ENCODE measurements at regions not wholly inside any gene's neighbourhood (a gene's known extent, or its start where the extent isn't known, plus 50 kb on each side); places are given as distances from the start of the nearest gene placed in this dataset.

DNA sequence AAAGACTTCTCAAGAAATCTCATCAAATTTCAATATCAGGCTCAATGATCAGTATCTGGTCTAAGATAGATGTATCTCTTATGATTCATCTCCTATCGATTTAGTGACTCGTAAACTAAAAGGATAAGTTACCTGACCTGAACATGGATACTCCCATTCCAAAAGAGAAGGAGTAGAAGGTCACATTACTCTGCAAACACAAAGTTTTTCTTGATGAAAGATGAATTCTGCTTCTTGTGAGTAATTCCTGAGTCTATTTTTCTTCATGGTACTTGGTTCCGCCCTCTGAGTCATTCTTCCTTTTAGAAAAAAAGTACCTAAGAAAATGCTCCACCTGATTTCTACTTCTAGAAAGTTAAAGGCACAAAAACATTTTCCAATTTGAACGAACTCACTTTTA is 223.1 kb upstream of the SLIT2 start:
- no peak for TF ChIP-seq CTCF (IDR thresholded peaks at IDR 0.05; ENCODE audit: unreplicated experiment in 3 of 3)
- Mint-ChIP-seq H3K9me3 (peaks cover 2% of the 10 kb centered on the region), H3K4me1 (no peaks in the 10 kb centered on the region), H3K4me3 (no peak overlapping the region), H3K27ac (no peak overlapping the region), H3K36me3 (ENCODE audit: low read depth) (no peaks in the 10 kb centered on the region), H3K27me3 (ENCODE audit: low read depth) (no peaks in the 10 kb centered on the region)

DNA sequence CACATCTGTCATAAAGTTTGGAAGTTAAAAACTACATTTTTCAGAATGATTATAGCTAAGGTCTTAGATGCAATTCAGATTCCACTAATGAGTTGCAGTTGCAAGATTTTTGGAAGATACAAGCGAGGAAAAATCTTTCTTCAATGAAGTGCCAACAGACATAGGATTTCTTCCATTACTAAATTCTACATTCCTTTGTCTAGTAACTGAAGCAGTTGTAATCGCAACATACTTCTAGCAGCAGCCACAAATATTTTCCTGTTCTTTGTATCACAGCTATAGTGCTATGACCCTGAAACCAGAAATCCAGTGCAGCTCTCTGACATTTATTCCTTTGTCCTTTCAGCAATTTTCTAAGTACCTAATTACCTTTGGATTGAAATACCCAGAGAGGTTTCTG is 225.2 kb upstream of the SLIT2 start:
- H3K4me3 Mint-ChIP-seq = no peak overlapping the region
- H3K36me3 Mint-ChIP-seq (ENCODE audit: low read depth) = no peaks in the 10 kb centered on the region
- no peaks in the 10 kb centered on the region for H3K27me3 Mint-ChIP-seq (ENCODE audit: low read depth)
- H3K27ac Mint-ChIP-seq = no peak overlapping the region
- peaks cover 2% of the 10 kb centered on the region for H3K9me3 Mint-ChIP-seq
- no peak for TF ChIP-seq CTCF (IDR thresholded peaks at IDR 0.05; ENCODE audit: unreplicated experiment in 3 of 3)
- no peaks in the 10 kb centered on the region for H3K4me1 Mint-ChIP-seq

DNA sequence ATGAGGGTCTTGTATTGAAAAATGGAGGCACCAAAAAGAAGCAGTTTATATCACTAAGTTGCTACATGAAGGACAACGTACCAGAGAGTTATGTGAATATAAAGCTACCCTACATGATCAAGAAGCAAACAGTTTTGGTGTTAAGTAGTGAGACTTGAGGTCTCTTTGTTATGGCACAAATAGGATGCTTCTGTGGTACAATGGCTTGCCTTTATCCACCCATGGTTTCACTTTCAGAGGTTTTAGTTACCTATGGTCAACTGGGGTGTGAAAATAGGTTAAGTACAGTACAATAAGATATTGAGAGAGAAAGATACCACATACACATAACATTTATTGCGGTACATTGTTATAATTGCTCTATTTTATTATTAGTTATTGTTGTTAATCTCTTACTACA is 229.2 kb upstream of the SLIT2 start:
- Mint-ChIP-seq H3K36me3 (ENCODE audit: low read depth) (no peaks in the 10 kb centered on the region), H3K4me1 (peaks cover 8% of the 10 kb centered on the region), H3K9me3 (no peaks in the 10 kb centered on the region), H3K4me3 (no peak overlapping the region), H3K27me3 (ENCODE audit: low read depth) (no peaks in the 10 kb centered on the region), H3K27ac (no peak overlapping the region)
- no peak for TF ChIP-seq CTCF (IDR thresholded peaks at IDR 0.05; ENCODE audit: unreplicated experiment in 3 of 3)

DNA sequence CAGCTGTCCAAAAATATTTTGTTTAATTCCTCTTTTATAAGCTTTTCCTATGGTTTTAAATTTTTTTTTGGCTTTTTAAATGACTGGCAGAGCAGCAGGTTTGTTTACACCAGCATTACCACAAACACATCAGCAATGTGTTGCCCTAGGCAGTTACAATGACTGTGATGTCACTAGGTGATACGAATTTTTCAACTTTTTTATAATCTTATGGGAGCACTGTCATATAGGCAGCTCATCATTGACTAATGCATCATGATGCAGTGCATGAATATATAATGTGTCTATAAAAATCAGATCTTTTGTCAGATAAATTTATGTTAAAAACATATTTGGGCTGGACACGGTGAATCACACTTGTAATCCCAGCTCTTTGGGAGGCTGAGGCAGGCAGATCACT is 231.6 kb upstream of the SLIT2 start:
- H3K36me3 Mint-ChIP-seq (ENCODE audit: low read depth) = no peaks in the 10 kb centered on the region
- no peaks in the 10 kb centered on the region for H3K9me3 Mint-ChIP-seq
- H3K4me1 Mint-ChIP-seq = peaks cover 25% of the 10 kb centered on the region
- no peak overlapping the region for H3K27ac Mint-ChIP-seq
- H3K27me3 Mint-ChIP-seq (ENCODE audit: low read depth) = no peaks in the 10 kb centered on the region
- no peak overlapping the region for H3K4me3 Mint-ChIP-seq
- TF ChIP-seq CTCF (IDR thresholded peaks at IDR 0.05; ENCODE audit: unreplicated experiment in 3 of 3) = no peak

GRCh38 chr4:20019310-20020015 is 232.2 kb upstream of the SLIT2 start:
- no peak overlapping the region for H3K4me3 Mint-ChIP-seq
- H3K4me1 Mint-ChIP-seq = peaks cover 26% of the 10 kb centered on the region
- no peaks in the 10 kb centered on the region for H3K36me3 Mint-ChIP-seq (ENCODE audit: low read depth)

More at GRCh38 chr4:20019310-20020015, 232.2 kb upstream of the SLIT2 start:
- Mint-ChIP-seq H3K9me3 (no peaks in the 10 kb centered on the region), H3K27me3 (ENCODE audit: low read depth) (no peaks in the 10 kb centered on the region), H3K27ac (no peak overlapping the region)
- TF ChIP-seq CTCF (IDR thresholded peaks at IDR 0.05; ENCODE audit: unreplicated experiment in 3 of 3) = no peak
